ENCODE measurements at regions not wholly inside any gene's neighbourhood (a gene's known extent, or its start where the extent isn't known, plus 50 kb on each side); places are given as distances from the start of the nearest gene placed in this dataset.
A peak's percentile ranks its signal among the peaks of the same experiment; 100 is the strongest.

DNA sequence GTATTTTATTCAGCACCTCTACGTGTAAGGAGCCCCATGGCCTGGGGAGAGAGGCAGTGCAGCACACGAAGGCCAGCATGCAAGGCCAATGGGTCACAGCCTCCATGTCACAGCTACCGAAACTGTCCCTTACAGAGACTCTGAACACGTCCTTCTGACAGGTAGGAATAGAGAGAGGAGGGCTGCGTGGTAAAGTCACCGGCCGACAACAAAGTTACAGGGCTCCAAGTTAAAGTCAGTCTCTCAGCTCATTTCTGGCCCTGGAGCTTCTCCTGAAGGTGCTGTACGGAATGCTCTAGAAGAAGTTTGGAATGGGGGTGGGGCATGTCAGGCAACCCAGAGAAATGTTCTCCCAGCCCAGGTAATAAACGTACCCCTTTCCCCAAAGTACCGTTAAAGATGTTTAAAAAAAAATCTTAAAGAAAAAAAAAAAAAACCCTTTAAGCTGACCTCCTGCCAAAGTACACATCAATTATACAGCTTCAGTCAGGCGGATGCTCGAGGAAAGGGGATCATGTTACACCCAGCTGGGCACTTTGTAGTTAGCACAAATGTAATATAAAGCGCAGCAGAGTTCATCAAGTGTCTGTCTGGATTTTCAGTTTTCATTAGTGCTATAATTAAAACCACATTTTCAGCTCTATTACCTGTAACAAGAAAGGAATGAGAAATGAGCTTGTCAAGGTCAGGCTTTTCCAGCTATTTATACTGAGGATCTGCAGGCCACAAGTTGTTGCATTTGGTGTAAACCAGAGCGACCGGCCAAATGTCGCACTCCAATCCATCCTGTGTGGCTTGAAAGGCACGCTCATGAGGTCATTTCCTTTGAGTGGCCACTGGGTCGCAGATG, 53.3 kb upstream of the CDKN3 start:
- peak; percentile 79 for DNase-seq (ENCODE audit: low spot score)

DNA sequence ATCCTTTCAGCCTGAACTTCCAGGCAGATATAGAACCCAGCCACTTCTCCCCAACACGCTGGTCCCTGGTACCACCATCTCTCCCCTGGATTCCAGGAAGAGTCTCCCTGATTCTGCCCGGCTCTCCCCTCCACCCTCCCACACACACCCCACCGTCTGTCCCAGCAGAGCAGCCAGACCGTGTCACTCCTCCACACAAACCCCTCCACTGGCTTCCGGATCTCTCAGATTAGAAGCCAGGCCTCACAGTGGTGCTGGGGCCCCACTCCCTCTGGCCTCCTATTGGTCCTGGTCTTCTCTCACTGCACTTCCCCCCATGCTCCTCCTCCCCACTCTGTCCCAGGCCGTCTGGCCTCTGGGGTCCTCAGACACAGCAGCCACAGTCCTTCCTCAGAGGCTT, 52.4 kb upstream of the CDKN3 start:
- peak; percentile 77 for DNase-seq (ENCODE audit: low spot score)

DNA sequence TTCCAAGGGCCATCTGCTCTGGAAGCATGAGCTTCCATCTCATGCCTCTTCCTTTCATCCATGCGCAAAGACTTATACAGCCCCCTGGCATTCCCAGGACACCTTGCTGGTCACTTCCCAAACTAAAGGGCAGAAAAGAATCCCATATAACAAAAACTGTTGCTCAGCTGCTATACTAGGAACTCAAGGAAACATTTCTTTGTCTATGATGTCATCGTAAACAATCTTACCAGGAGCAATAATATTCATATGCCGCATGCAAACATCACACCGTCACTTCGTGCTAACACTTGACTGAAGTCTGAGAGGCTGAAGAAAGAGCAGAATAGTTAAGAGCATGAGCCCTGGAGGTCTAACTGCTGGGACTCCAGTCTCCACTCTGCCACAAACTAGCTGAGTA, 50.5 kb upstream of the CDKN3 start:
- no peak for DNase-seq (ENCODE audit: low spot score)

Measured in SK-N-DZ (cell line).